ENCODE measurements at regions not wholly inside any gene's neighbourhood (a gene's known extent, or its start where the extent isn't known, plus 50 kb on each side); places are given as distances from the start of the nearest gene placed in this dataset.

GRCh38 chr15:96197721-96198120 lies 132.8 kb upstream of the NR2F2 start:
- Histone ChIP-seq H2AFZ (ENCODE audit: control insufficient read depth, low read length) (no peak overlapping the region), H3K4me1 (ENCODE audit: control insufficient read depth, extremely low read depth, insufficient read depth, low read length) (no peaks in the 10 kb centered on the region), H3K36me3 (ENCODE audit: control insufficient read depth in 2 of 2, extremely low read depth in 1 of 2, insufficient read depth in 2 of 2, low read length in 2 of 2) (no peaks in the 10 kb centered on the region), H3K4me2 (ENCODE audit: control insufficient read depth, extremely low read depth, insufficient read depth, low read depth, low read length) (no peak overlapping the region), H3K79me2 (ENCODE audit: control insufficient read depth, insufficient read depth, low read length) (no peaks in the 10 kb centered on the region), H4K20me1 (ENCODE audit: control insufficient read depth, extremely low read depth, insufficient read depth, low read length) (no peaks in the 10 kb centered on the region), H3K27me3 (ENCODE audit: control insufficient read depth, extremely low read depth, insufficient read depth, low read length) (no peaks in the 10 kb centered on the region), H3K9me3 (ENCODE audit: control insufficient read depth, low read depth, low read length) (no peaks in the 10 kb centered on the region), H3K4me3 (ENCODE audit: control insufficient read depth in 2 of 3, extremely low read depth in 1 of 3, insufficient read depth in 2 of 3, low read depth in 1 of 3, low read length in 3 of 3) (no peak overlapping the region), H3K9ac (ENCODE audit: control insufficient read depth, extremely low read depth, insufficient read depth, low read length) (no peak overlapping the region), H3K9me1 (ENCODE audit: control insufficient read depth, extremely low read depth, insufficient read depth, low read length) (no peaks in the 10 kb centered on the region), H3K27ac (ENCODE audit: control insufficient read depth, insufficient read depth, low read length) (no peak overlapping the region)
- dilution Hi-C loops (cut with MboI; ENCODE audit: extremely low pct_ligation_motif_present, low sequenced_read_pairs) = no loop called here
- TF ChIP-seq CTCF (optimal IDR thresholded peaks at IDR 0.05 in 1 of 3, IDR thresholded peaks at IDR 0.05 in 1 of 3, conservative IDR thresholded peaks at IDR 0.05 in 1 of 3; ENCODE audit: extremely low read depth in 1 of 3, insufficient read depth in 2 of 3, low read length in 3 of 3) = no peak
- TF ChIP-seq EZH2 (IDR thresholded peaks at IDR 0.05; ENCODE audit: low read length) = no peak
- no peak for FAIRE-seq
- DNase-seq (ENCODE audit: low read depth, low spot score) = no peak

- Histone ChIP-seq H3K79me2 (ENCODE audit: control insufficient read depth, insufficient read depth, low read length) (no peaks in the 10 kb centered on the region), H3K4me2 (ENCODE audit: control insufficient read depth, extremely low read depth, insufficient read depth, low read depth, low read length) (no peak overlapping the region), H3K27me3 (ENCODE audit: control insufficient read depth, extremely low read depth, insufficient read depth, low read length) (no peaks in the 10 kb centered on the region), H3K9me3 (ENCODE audit: control insufficient read depth, low read depth, low read length) (no peaks in the 10 kb centered on the region), H2AFZ (ENCODE audit: control insufficient read depth, low read length) (no peak overlapping the region), H3K9me1 (ENCODE audit: control insufficient read depth, extremely low read depth, insufficient read depth, low read length) (no peaks in the 10 kb centered on the region), H3K36me3 (ENCODE audit: control insufficient read depth in 2 of 2, extremely low read depth in 1 of 2, insufficient read depth in 2 of 2, low read length in 2 of 2) (no peaks in the 10 kb centered on the region), H3K4me3 (ENCODE audit: control insufficient read depth in 2 of 3, extremely low read depth in 1 of 3, insufficient read depth in 2 of 3, low read depth in 1 of 3, low read length in 3 of 3) (no peak overlapping the region), H3K9ac (ENCODE audit: control insufficient read depth, extremely low read depth, insufficient read depth, low read length) (no peak overlapping the region), H3K27ac (ENCODE audit: control insufficient read depth, insufficient read depth, low read length) (no peak overlapping the region), H3K4me1 (ENCODE audit: control insufficient read depth, extremely low read depth, insufficient read depth, low read length) (no peaks in the 10 kb centered on the region), H4K20me1 (ENCODE audit: control insufficient read depth, extremely low read depth, insufficient read depth, low read length) (no peaks in the 10 kb centered on the region)
- TF ChIP-seq CTCF (optimal IDR thresholded peaks at IDR 0.05 in 1 of 3, IDR thresholded peaks at IDR 0.05 in 1 of 3, conservative IDR thresholded peaks at IDR 0.05 in 1 of 3; ENCODE audit: extremely low read depth in 1 of 3, insufficient read depth in 2 of 3, low read length in 3 of 3) = no peak
- TF ChIP-seq EZH2 (IDR thresholded peaks at IDR 0.05; ENCODE audit: low read length) = no peak
- DNase-seq (ENCODE audit: low read depth, low spot score) = no peak
- dilution Hi-C loops (cut with MboI; ENCODE audit: extremely low pct_ligation_motif_present, low sequenced_read_pairs) = no loop called here
- no peak for FAIRE-seq
These were observed 131.4 kb upstream of the NR2F2 start for GRCh38 chr15:96199111-96199510.

Data from keratinocyte (primary cell).